ENCODE measurements at regions not wholly inside any gene's neighbourhood (a gene's known extent, or its start where the extent isn't known, plus 50 kb on each side); places are given as distances from the start of the nearest gene placed in this dataset.

GRCh38 chr10:36118314-36118713, 476.2 kb upstream of the FZD8 start:
- intact Hi-C loops (cut with DNase I; ENCODE audit: low total_unique reads): no loop called here
- no peak for DNase-seq (ENCODE audit: low spot score in 2 of 2)
- Histone ChIP-seq H3K36me3 (no peaks in the 10 kb centered on the region), H3K27me3 (no peaks in the 10 kb centered on the region), H3K4me3 (no peak overlapping the region), H3K27ac (no peak overlapping the region), H3K4me1 (peaks cover 0 to 3% of the 10 kb centered on the region in 2 donors), H3K9me3 (no peaks in the 10 kb centered on the region)
- TF ChIP-seq POLR2A (IDR thresholded peaks at IDR 0.05) (no peak), CTCF (IDR thresholded peaks at IDR 0.05) (no peak), POLR2AphosphoS5 (IDR thresholded peaks at IDR 0.05) (no peak)

GRCh38 chr10:36117890-36118289, 475.8 kb upstream of the FZD8 start:
- intact Hi-C loops (cut with DNase I; ENCODE audit: low total_unique reads): no loop called here
- no peak for DNase-seq (ENCODE audit: low spot score in 2 of 2)
- H3K36me3 ChIP-seq: no peaks in the 10 kb centered on the region
- H3K27ac ChIP-seq: no peak overlapping the region
- no peaks in the 10 kb centered on the region for H3K9me3 ChIP-seq
- peaks cover 0 to 3% of the 10 kb centered on the region in 2 donors for H3K4me1 ChIP-seq
- TF ChIP-seq POLR2A (IDR thresholded peaks at IDR 0.05) (no peak), POLR2AphosphoS5 (IDR thresholded peaks at IDR 0.05) (no peak)
- no peak overlapping the region for H3K4me3 ChIP-seq
- H3K27me3 ChIP-seq: no peaks in the 10 kb centered on the region

- no peaks in the 10 kb centered on the region for H3K27me3 ChIP-seq
- DNase-seq (ENCODE audit: low spot score in 2 of 2): no peak
- no peaks in the 10 kb centered on the region for H3K9me3 ChIP-seq
- intact Hi-C loops (cut with DNase I; ENCODE audit: low total_unique reads): no loop called here
- TF ChIP-seq CTCF (IDR thresholded peaks at IDR 0.05): no peak
- TF ChIP-seq POLR2AphosphoS5 (IDR thresholded peaks at IDR 0.05): no peak
- TF ChIP-seq POLR2A (IDR thresholded peaks at IDR 0.05): no peak
- no peak overlapping the region for H3K27ac ChIP-seq
- H3K4me1 ChIP-seq: peaks cover 0 to 3% of the 10 kb centered on the region in 2 donors
- H3K4me3 ChIP-seq: no peak overlapping the region
- H3K36me3 ChIP-seq: no peaks in the 10 kb centered on the region
Observed at GRCh38 chr10:36117231-36117630, 475.1 kb upstream of the FZD8 start.

GRCh38 chr10:36116731-36117130, 474.6 kb upstream of the FZD8 start:
- TF ChIP-seq POLR2A (IDR thresholded peaks at IDR 0.05): no peak
- TF ChIP-seq POLR2AphosphoS5 (IDR thresholded peaks at IDR 0.05): no peak
- TF ChIP-seq CTCF (IDR thresholded peaks at IDR 0.05): no peak
- DNase-seq (ENCODE audit: low spot score in 2 of 2): no peak
- Histone ChIP-seq H3K27ac (no peak overlapping the region), H3K4me3 (no peak overlapping the region), H3K4me1 (peaks cover 0 to 3% of the 10 kb centered on the region in 2 donors), H3K27me3 (no peaks in the 10 kb centered on the region), H3K36me3 (no peaks in the 10 kb centered on the region), H3K9me3 (no peaks in the 10 kb centered on the region)
- intact Hi-C loops (cut with DNase I; ENCODE audit: low total_unique reads): no loop called here

- Histone ChIP-seq H3K9me3 (no peaks in the 10 kb centered on the region), H3K27me3 (no peaks in the 10 kb centered on the region), H3K36me3 (no peaks in the 10 kb centered on the region), H3K27ac (no peak overlapping the region), H3K4me3 (no peak overlapping the region), H3K4me1 (peaks cover 0 to 3% of the 10 kb centered on the region in 2 donors)
- TF ChIP-seq POLR2AphosphoS5 (IDR thresholded peaks at IDR 0.05): no peak
- TF ChIP-seq POLR2A (IDR thresholded peaks at IDR 0.05): no peak
- no peak for TF ChIP-seq CTCF (IDR thresholded peaks at IDR 0.05)
- no peak for DNase-seq (ENCODE audit: low spot score in 2 of 2)
- intact Hi-C loops (cut with DNase I; ENCODE audit: low total_unique reads): no loop called here
Observed at GRCh38 chr10:36116040-36116439, 473.9 kb upstream of the FZD8 start.

GRCh38 chr10:36115364-36115763, 473.3 kb upstream of the FZD8 start:
- no peaks in the 10 kb centered on the region for H3K9me3 ChIP-seq
- H3K4me3 ChIP-seq: no peak overlapping the region
- H3K36me3 ChIP-seq: no peaks in the 10 kb centered on the region
- DNase-seq (ENCODE audit: low spot score in 2 of 2): no peak
- TF ChIP-seq POLR2AphosphoS5 (IDR thresholded peaks at IDR 0.05) (no peak), POLR2A (IDR thresholded peaks at IDR 0.05) (no peak), CTCF (IDR thresholded peaks at IDR 0.05) (no peak)
- H3K27ac ChIP-seq: no peak overlapping the region
- no peaks in the 10 kb centered on the region for H3K27me3 ChIP-seq
- H3K4me1 ChIP-seq: peaks cover 0 to 3% of the 10 kb centered on the region in 2 donors
- intact Hi-C loops (cut with DNase I; ENCODE audit: low total_unique reads): no loop called here
